NT2/D1 (cell line): ENCODE measurements at regions not wholly inside any gene's neighbourhood (a gene's known extent, or its start where the extent isn't known, plus 50 kb on each side); places are given as distances from the start of the nearest gene placed in this dataset.
"Not testable (repeated sequence)": the region's sequence is repeated elsewhere in the genome, so short reads cannot be mapped to it uniquely, and the experiment has no call there.

Experiments used
- DNase-seq: peaks from one replicate; pipeline ENCODE4 v3.0.0-alpha.2; 2011; ENCODE audit warnings: low read depth, low spot score
- H3K27me3 ChIP-seq: 2 replicates; pipeline ENCODE4 v1.6.0; 2011; ENCODE audit warnings: mild to moderate bottlenecking; ENCODE audit not compliant: insufficient read length, insufficient read depth
- H3K36me3 ChIP-seq: 2 replicates; pipeline ENCODE4 v1.6.1; 2011; ENCODE audit warnings: mild to moderate bottlenecking, low read length, mixed read lengths; ENCODE audit not compliant: insufficient read depth, insufficient read length
- H3K4me1 ChIP-seq: 2 replicates; pipeline ENCODE4 v1.5.1; 2011; ENCODE audit not compliant: insufficient read depth, insufficient read length
- H3K4me3 ChIP-seq: 2 replicates; pipeline ENCODE4 v1.5.1; 2011; ENCODE audit warnings: low read depth; ENCODE audit not compliant: insufficient read length
- H3K9ac ChIP-seq: 2 replicates; pipeline ENCODE4 v1.6.0; 2011; ENCODE audit warnings: low read depth; ENCODE audit not compliant: insufficient read length
- H3K9me3 ChIP-seq: 2 replicates; pipeline ENCODE4 v1.5.1; 2011; ENCODE audit warnings: mild to moderate bottlenecking, low read length; ENCODE audit not compliant: insufficient read depth
- SUZ12 ChIP-seq: IDR thresholded peaks from 2 replicates; pipeline ENCODE4 v1.6.1; 2011; ENCODE audit not compliant: insufficient read length, insufficient read depth; ENCODE audit errors: extremely low read depth
- YY1 ChIP-seq: IDR thresholded peaks from 2 replicates; pipeline ENCODE4 v1.6.1; 2011; ENCODE audit not compliant: insufficient read length, insufficient read depth
- ZNF274 ChIP-seq: IDR thresholded peaks from 2 replicates; pipeline ENCODE4 v1.6.1; 2011; ENCODE audit warnings: mild to moderate bottlenecking, low read depth, low read length

- no peak for DNase-seq
- Histone ChIP-seq H3K27me3 (no peaks in the 10 kb centered on the region), H3K36me3 (no peaks in the 10 kb centered on the region), H3K4me1 (no peaks in the 10 kb centered on the region), H3K9me3 (no peaks in the 10 kb centered on the region; the same call in 1 of the 2 replicates), H3K9ac (no peak overlapping the region), H3K4me3 (no peak overlapping the region)
- TF ChIP-seq ZNF274 (no peak), YY1 (no peak), SUZ12 (no peak)
These were observed 244.6 kb downstream of the NKX6-1 start for GRCh38 chr4:84254537-84254936.

GRCh38 chr4:84249521-84249920 is 249.6 kb downstream of the NKX6-1 start:
- no peak for DNase-seq

DNA sequence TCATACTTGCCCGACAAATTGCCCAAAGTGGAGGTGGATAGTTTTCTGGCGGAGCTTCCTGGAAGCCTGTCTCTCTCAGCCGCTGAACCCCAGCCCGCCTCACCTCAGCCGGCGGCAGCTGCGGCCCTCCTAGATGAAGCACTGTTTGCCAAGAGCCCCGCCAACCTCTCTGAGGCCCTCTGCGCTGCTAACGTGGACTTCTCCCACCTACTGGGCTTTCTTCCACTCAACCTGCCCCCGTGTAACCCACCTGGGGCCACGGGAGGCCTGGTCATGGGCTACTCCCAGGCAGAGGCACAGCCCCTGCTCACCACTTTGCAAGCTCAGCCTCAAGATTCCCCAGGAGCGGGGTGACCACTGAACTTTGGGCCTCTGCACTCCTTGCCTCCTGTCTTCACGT is 254.1 kb downstream of the NKX6-1 start:
- H3K9me3 ChIP-seq, H3K4me3 ChIP-seq, H3K4me1 ChIP-seq, H3K9ac ChIP-seq, H3K27me3 ChIP-seq, DNase-seq, H3K36me3 ChIP-seq: not testable (repeated sequence)

More at GRCh38 chr4:84249521-84249920, 249.6 kb downstream of the NKX6-1 start:
- no peak overlapping the region for H3K9ac ChIP-seq
- TF ChIP-seq ZNF274, result no peak
- TF ChIP-seq YY1, result no peak
- no peak for TF ChIP-seq SUZ12
- no peaks in the 10 kb centered on the region for H3K9me3 ChIP-seq
- no peaks in the 10 kb centered on the region for H3K27me3 ChIP-seq
- H3K4me1 ChIP-seq, result no peaks in the 10 kb centered on the region
- H3K4me3 ChIP-seq, result no peak overlapping the region
- H3K36me3 ChIP-seq, result no peaks in the 10 kb centered on the region

GRCh38 chr4:84244346-84244801 is 254.7 kb downstream of the NKX6-1 start:
- H3K27me3 ChIP-seq, DNase-seq, H3K9me3 ChIP-seq, H3K9ac ChIP-seq, H3K4me3 ChIP-seq, H3K36me3 ChIP-seq, H3K4me1 ChIP-seq: not testable (repeated sequence)

DNA sequence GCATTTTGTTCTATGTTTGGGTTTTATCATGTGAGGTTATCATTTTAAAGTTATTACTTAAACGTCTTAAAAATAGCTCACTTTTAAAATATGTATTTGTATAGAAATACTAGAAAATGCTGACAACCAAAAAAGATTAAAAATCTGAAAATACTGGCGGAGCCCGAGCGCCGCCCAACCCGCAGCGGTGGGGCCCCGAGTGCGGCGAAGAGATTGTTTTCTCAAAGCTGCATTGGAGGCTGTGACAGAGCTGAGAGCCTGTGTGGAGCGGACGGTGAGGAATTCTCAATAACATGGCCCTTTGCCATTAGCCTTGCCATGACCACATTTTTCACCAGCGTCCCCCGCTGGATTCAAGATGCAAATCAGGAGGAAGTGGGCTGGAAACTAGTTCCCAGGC is 255.4 kb downstream of the NKX6-1 start:
- DNase-seq, result no peak
- TF ChIP-seq YY1, result no peak
- TF ChIP-seq ZNF274, result no peak
- TF ChIP-seq SUZ12, result no peak
- no peak overlapping the region for H3K4me3 ChIP-seq
- H3K4me1 ChIP-seq, result no peaks in the 10 kb centered on the region
- H3K9me3 ChIP-seq, result no peaks in the 10 kb centered on the region
- H3K36me3 ChIP-seq, result no peaks in the 10 kb centered on the region
- H3K9ac ChIP-seq, result no peak overlapping the region
- no peaks in the 10 kb centered on the region for H3K27me3 ChIP-seq

DNA sequence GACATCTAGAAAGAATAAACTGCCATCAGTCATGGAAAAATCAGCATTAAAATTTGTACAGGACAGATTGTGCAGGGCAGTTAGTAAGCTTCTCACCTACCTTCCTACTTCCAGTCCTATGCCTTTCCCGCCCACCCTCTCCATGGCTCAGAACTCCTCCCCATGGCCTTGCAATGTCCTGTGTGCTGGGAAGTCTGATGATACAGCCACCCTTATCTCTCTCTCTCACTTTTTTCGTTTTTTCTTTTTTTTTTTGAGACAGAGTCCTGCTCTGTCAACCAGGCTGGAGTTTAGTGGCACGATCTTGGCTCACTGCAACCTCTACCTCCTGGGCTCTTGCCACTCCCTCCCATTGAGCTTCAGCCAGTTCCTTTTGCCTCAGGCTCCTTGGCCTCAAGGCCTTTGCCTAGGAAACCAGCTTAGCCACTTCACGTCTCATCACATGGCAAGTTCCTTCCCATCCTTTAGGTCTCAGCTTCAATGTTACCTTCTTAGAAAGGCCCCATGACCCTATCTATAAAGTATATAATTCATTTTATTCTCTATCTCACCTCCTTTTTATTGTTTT is 259.7 kb downstream of the NKX6-1 start:
- no peaks in the 10 kb centered on the region for H3K36me3 ChIP-seq
- no peaks in the 10 kb centered on the region for H3K4me1 ChIP-seq
- DNase-seq, result no peak

DNA sequence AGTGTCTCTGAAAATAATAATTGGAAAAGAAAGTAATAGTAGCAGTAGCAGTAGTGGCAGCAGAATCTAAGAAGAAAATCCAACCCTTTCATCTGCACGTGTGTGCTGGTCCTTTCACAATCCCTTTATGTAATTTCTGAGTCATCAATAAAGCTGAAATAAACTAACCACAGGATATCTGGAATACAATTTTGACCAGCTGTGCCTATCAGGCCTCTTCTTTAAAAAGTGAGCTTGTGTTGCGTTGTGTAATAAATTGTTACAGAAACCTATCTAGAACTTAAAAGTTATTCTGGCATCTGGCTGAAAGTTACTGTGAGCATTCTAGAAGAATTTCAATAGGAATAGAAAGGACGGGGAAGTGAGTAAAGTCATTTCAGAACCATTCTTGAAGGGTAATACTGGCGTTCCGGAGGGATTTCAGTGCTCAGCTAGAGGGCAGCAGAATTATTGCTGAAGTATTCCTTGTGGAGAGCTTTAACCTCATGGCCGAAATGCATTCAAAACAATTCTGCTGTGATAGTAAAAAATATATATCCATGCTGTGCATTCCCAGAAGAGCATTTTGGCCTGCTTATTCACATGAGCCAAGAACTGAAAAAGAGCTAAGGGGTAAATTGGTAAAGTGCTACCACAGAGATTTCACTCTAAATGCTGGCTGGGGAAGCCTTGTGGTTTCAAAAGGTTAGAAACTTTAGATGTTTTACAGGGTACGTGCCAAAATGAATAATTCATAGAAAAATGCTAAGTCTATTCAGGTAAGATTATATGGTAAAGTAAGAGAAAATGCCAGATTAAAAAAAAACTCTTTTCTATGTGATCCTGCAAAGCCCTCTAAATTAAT is 260.6 kb downstream of the NKX6-1 start:
- TF ChIP-seq ZNF274 (no peak), YY1 (no peak), SUZ12 (no peak)
- no peaks in the 10 kb centered on the region for H3K36me3 ChIP-seq
- no peaks in the 10 kb centered on the region for H3K27me3 ChIP-seq
- H3K9ac ChIP-seq, result no peak overlapping the region
- no peaks in the 10 kb centered on the region for H3K9me3 ChIP-seq
- no peak overlapping the region for H3K4me3 ChIP-seq
- no peak for DNase-seq
- H3K4me1 ChIP-seq, result no peaks in the 10 kb centered on the region

More for the DNA sequence above, 259.7 kb downstream of the NKX6-1 start:
- TF ChIP-seq SUZ12 (no peak), YY1 (no peak), ZNF274 (no peak)
- Histone ChIP-seq H3K27me3 (no peaks in the 10 kb centered on the region), H3K4me3 (no peak overlapping the region), H3K9me3 (no peaks in the 10 kb centered on the region), H3K9ac (no peak overlapping the region)

GRCh38 chr4:84237008-84237407 is 262.1 kb downstream of the NKX6-1 start:
- DNase-seq, result no peak
- Histone ChIP-seq H3K27me3 (no peaks in the 10 kb centered on the region), H3K36me3 (no peaks in the 10 kb centered on the region), H3K9me3 (no peaks in the 10 kb centered on the region), H3K4me3 (no peak overlapping the region), H3K9ac (no peak overlapping the region), H3K4me1 (no peaks in the 10 kb centered on the region)
- TF ChIP-seq SUZ12 (no peak), YY1 (no peak), ZNF274 (no peak)
